Breast epithelium (tissue), 4 donors: ENCODE measurements at regions not wholly inside any gene's neighbourhood (a gene's known extent, or its start where the extent isn't known, plus 50 kb on each side); places are given as distances from the start of the nearest gene placed in this dataset.
"Not testable (repeated sequence)": the region's sequence is repeated elsewhere in the genome, so short reads cannot be mapped to it uniquely, and the experiment has no call there.

Experiments
- DNase-seq, 2 donors: peaks; one replicate each; pipeline ENCODE4 v3.0.0-alpha.2; 2019; ENCODE audit warnings: low spot score in 2 of 2
- H3K27ac ChIP-seq, 2 donors: fragments of 200-600 bp; sonication (generic) in 1 of 2; one replicate each; pipeline ENCODE4 v1.5.1; 2016 to 2019; ENCODE audit warnings: mild to moderate bottlenecking in 1 of 2
- H3K27me3 ChIP-seq, 2 donors: fragments of 200-600 bp; sonication (generic) in 1 of 2; one replicate each; pipeline versions ENCODE4 v1.5.1 to v1.6.0; 2017 to 2019; ENCODE audit warnings: control low read depth in 1 of 2, mild to moderate bottlenecking in 1 of 2
- H3K36me3 ChIP-seq: fragments of 200-600 bp; one replicate; pipeline ENCODE4 v1.5.1; 2019
- H3K4me1 ChIP-seq, 2 donors: fragments of 200-600 bp; sonication (generic); one replicate each; pipeline ENCODE4 v1.5.1; 2016 to 2019; ENCODE audit warnings: control low read depth in 1 of 2
- H3K4me3 ChIP-seq, 3 donors: fragments of 200-600 bp; sonication (generic); 1 replicate in 2 of 3; 2 replicates in 1 of 3; pipeline ENCODE4 v1.5.1; 2016 to 2019; ENCODE audit warnings: mild to moderate bottlenecking in 3 of 3, moderate library complexity in 2 of 3
- H3K9me3 ChIP-seq, 2 donors: fragments of 200-600 bp; sonication (generic) in 1 of 2; one replicate each; pipeline ENCODE4 v1.5.1; 2016 to 2019; ENCODE audit warnings: control low read depth in 1 of 2
- CTCF ChIP-seq, 3 donors: fragments of 450-650 bp; IDR thresholded peaks; one replicate each; pipeline ENCODE4 v1.5.1; 2016 to 2017; ENCODE audit warnings: antibody characterized with exemption in 3 of 3, mild to moderate bottlenecking in 3 of 3, moderate library complexity in 3 of 3
- POLR2A ChIP-seq: fragments of 450-650 bp; IDR thresholded peaks from one replicate; pipeline ENCODE4 v1.6.1; 2016; ENCODE audit warnings: antibody characterized with exemption, mild to moderate bottlenecking, moderate library complexity
- POLR2AphosphoS5 ChIP-seq, 3 donors: sonication (generic); formaldehyde crosslinking; IDR thresholded peaks; one replicate each; pipeline ENCODE4 v1.6.1; 2017; ENCODE audit warnings: antibody characterized with exemption in 3 of 3
- intact Hi-C: fragments of 100-400 bp; cut with DNase I; formaldehyde crosslinking; loops from one replicate; pipeline ENCODE4 v1.15.1; 2023; ENCODE audit warnings: low total_unique reads

- no peak overlapping the region for H3K4me3 ChIP-seq
- H3K9me3 ChIP-seq = no peaks in the 10 kb centered on the region
- intact Hi-C loops = no loop called here
- no peak overlapping the region for H3K27ac ChIP-seq
- no peaks in the 10 kb centered on the region for H3K36me3 ChIP-seq
- TF ChIP-seq CTCF (IDR thresholded peaks at IDR 0.05) (no peak), POLR2AphosphoS5 (IDR thresholded peaks at IDR 0.05) (no peak), POLR2A (no peak)
- no peak for DNase-seq
- H3K27me3 ChIP-seq = no peaks in the 10 kb centered on the region
- H3K4me1 ChIP-seq = no peaks in the 10 kb centered on the region
Observed at GRCh38 chr7:42720991-42721796, 190.7 kb downstream of the C7orf25 start.

- no peaks in the 10 kb centered on the region for H3K36me3 ChIP-seq
- H3K4me1 ChIP-seq = no peaks in the 10 kb centered on the region
- H3K27ac ChIP-seq = no peak overlapping the region
- H3K9me3 ChIP-seq = no peaks in the 10 kb centered on the region
- no peak overlapping the region for H3K4me3 ChIP-seq
- intact Hi-C loops = no loop called here
- TF ChIP-seq CTCF (IDR thresholded peaks at IDR 0.05) (no peak), POLR2AphosphoS5 (IDR thresholded peaks at IDR 0.05) (no peak), POLR2A (no peak)
- DNase-seq = no peak
- H3K27me3 ChIP-seq = no peaks in the 10 kb centered on the region
Observed at GRCh38 chr7:42720012-42720411, 191.9 kb downstream of the C7orf25 start.

GRCh38 chr7:42718466-42718865, 193.4 kb downstream of the C7orf25 start:
- H3K27ac ChIP-seq, H3K4me1 ChIP-seq, H3K36me3 ChIP-seq, DNase-seq, H3K4me3 ChIP-seq, intact Hi-C loops, H3K27me3 ChIP-seq, H3K9me3 ChIP-seq: not testable (repeated sequence)

GRCh38 chr7:42714356-42714755, 197.5 kb downstream of the C7orf25 start:
- H3K36me3 ChIP-seq = no peaks in the 10 kb centered on the region
- peaks cover 6 to 7% of the 10 kb centered on the region in 2 donors for H3K9me3 ChIP-seq
- no peak overlapping the region for H3K27ac ChIP-seq
- H3K4me3 ChIP-seq = no peak overlapping the region
- DNase-seq = no peak
- H3K4me1 ChIP-seq = no peaks in the 10 kb centered on the region
- H3K27me3 ChIP-seq = no peaks in the 10 kb centered on the region
- TF ChIP-seq CTCF (IDR thresholded peaks at IDR 0.05) (no peak), POLR2A (no peak), POLR2AphosphoS5 (IDR thresholded peaks at IDR 0.05) (no peak)
- intact Hi-C loops = no loop called here

GRCh38 chr7:42709284-42709683, 202.6 kb downstream of the C7orf25 start:
- no peaks in the 10 kb centered on the region for H3K4me1 ChIP-seq
- no peaks in the 10 kb centered on the region for H3K36me3 ChIP-seq
- H3K27ac ChIP-seq = no peak overlapping the region
- no peak for DNase-seq
- TF ChIP-seq POLR2AphosphoS5 (IDR thresholded peaks at IDR 0.05) = no peak
- TF ChIP-seq CTCF (IDR thresholded peaks at IDR 0.05) = no peak
- no peak for TF ChIP-seq POLR2A
- H3K27me3 ChIP-seq = no peaks in the 10 kb centered on the region
- intact Hi-C loops = no loop called here
- H3K4me3 ChIP-seq = no peak overlapping the region
- peaks cover 6 to 7% of the 10 kb centered on the region in 2 donors for H3K9me3 ChIP-seq
